Limb (tissue), 2 donors: ENCODE measurements at regions not wholly inside any gene's neighbourhood (a gene's known extent, or its start where the extent isn't known, plus 50 kb on each side); places are given as distances from the start of the nearest gene placed in this dataset.

Experiments
- DNase-seq, 2 donors: peaks; one replicate each; pipeline ENCODE4 v3.0.0-alpha.2; 2016; ENCODE audit errors: extremely low spot score in 2 of 2

- no peak for DNase-seq
Observed at GRCh38 chrX:76228499-76228898, 55.6 kb downstream of the PBDC1 start.

- no peak for DNase-seq
Observed at GRCh38 chrX:76248901-76249300, 76.0 kb downstream of the PBDC1 start.

- DNase-seq, result peak; percentile 1 to 30
Observed at GRCh38 chrX:76253432-76253831, 80.6 kb downstream of the PBDC1 start.

GRCh38 chrX:76279007-76279406 lies 106.1 kb downstream of the PBDC1 start:
- DNase-seq, result peak; percentile 35 to 53
